IMR-90 (cell line): ENCODE measurements at regions not wholly inside any gene's neighbourhood (a gene's known extent, or its start where the extent isn't known, plus 50 kb on each side); places are given as distances from the start of the nearest gene placed in this dataset.

Experiments used
- BHLHE40 ChIP-seq: fragments of 150-350 bp; IDR thresholded peaks from 2 replicates; pipeline ENCODE4 v1.6.1; 2016; ENCODE audit warnings: mild to moderate bottlenecking, low read depth, low read length
- CEBPB ChIP-seq: IDR thresholded peaks from 2 replicates; pipeline ENCODE4 v1.6.1; 2012; ENCODE audit warnings: low read depth, low read length, improper control_type of control experiment
- CHD1 ChIP-seq: IDR thresholded peaks from 2 replicates; pipeline ENCODE4 v1.6.1; 2012; ENCODE audit warnings: low read depth, low read length, improper control_type of control experiment
- CTCF ChIP-seq: conservative IDR thresholded peaks from 2 replicates; pipeline ENCODE4 v1.5.1; 2012; ENCODE audit warnings: mild to moderate bottlenecking, low read depth, low read length, improper control_type of control experiment
- ELK1 ChIP-seq: fragments of 150-350 bp; IDR thresholded peaks from 2 replicates; pipeline ENCODE4 v1.6.1; 2016; ENCODE audit warnings: low read depth, mild to moderate bottlenecking, low read length, moderate library complexity, borderline replicate concordance
- FOS ChIP-seq: fragments of 150-350 bp; IDR thresholded peaks from 2 replicates; pipeline ENCODE4 v1.6.1; 2016; ENCODE audit warnings: low read depth, low read length
- MAFK ChIP-seq: IDR thresholded peaks from 2 replicates; pipeline ENCODE4 v1.6.1; 2012; ENCODE audit warnings: low read depth, low read length, improper control_type of control experiment
- MXI1 ChIP-seq: IDR thresholded peaks from 2 replicates; pipeline ENCODE4 v1.6.1; 2012; ENCODE audit warnings: low read depth, mild to moderate bottlenecking, low read length, moderate library complexity, borderline replicate concordance
- NFE2L2 ChIP-seq: fragments of 150-350 bp; IDR thresholded peaks from 2 replicates; pipeline ENCODE4 v1.6.1; 2016; ENCODE audit warnings: low read depth, mild to moderate bottlenecking, low read length
- POLR2A ChIP-seq: IDR thresholded peaks from 2 replicates; pipeline ENCODE4 v1.6.1; 2012; ENCODE audit warnings: mild to moderate bottlenecking, low read depth, low read length
- RAD21 ChIP-seq: IDR thresholded peaks from 2 replicates; pipeline ENCODE4 v1.6.1; 2012; ENCODE audit warnings: low read length, improper control_type of control experiment
- RCOR1 ChIP-seq: IDR thresholded peaks from 2 replicates; pipeline ENCODE4 v1.6.1; 2012; ENCODE audit warnings: mild to moderate bottlenecking, low read length, improper control_type of control experiment; ENCODE audit not compliant: insufficient replicate concordance
- RFX5 ChIP-seq: IDR thresholded peaks from 2 replicates; pipeline ENCODE4 v1.8.0; 2012; ENCODE audit warnings: low read depth, mild to moderate bottlenecking, low read length, moderate library complexity
- SMC3 ChIP-seq: fragments of 150-350 bp; IDR thresholded peaks from 2 replicates; pipeline ENCODE4 v1.6.1; 2016; ENCODE audit warnings: low read depth, mild to moderate bottlenecking, antibody characterized with exemption, low read length, moderate library complexity

GRCh38 chr3:96209699-96210098 lies 604.7 kb upstream of the EPHA6 start:
- TF ChIP-seq CTCF = no peak
- TF ChIP-seq POLR2A = no peak
- TF ChIP-seq FOS = no peak
- TF ChIP-seq CHD1 = no peak
- no peak for TF ChIP-seq MXI1
- no peak for TF ChIP-seq SMC3
- no peak for TF ChIP-seq NFE2L2
- TF ChIP-seq BHLHE40 = no peak
- no peak for TF ChIP-seq CEBPB
- TF ChIP-seq RAD21 = no peak
- no peak for TF ChIP-seq ELK1
- no peak for TF ChIP-seq MAFK
- no peak for TF ChIP-seq RCOR1
- TF ChIP-seq RFX5 = no peak
